Right renal pelvis (tissue), 4 donors: ENCODE measurements at regions not wholly inside any gene's neighbourhood (a gene's known extent, or its start where the extent isn't known, plus 50 kb on each side); places are given as distances from the start of the nearest gene placed in this dataset.
"Not testable (repeated sequence)": the region's sequence is repeated elsewhere in the genome, so short reads cannot be mapped to it uniquely, and the experiment has no call there.

Source experiments
- DNase-seq, 4 donors: peaks; one replicate each; pipeline ENCODE4 v3.0.0-alpha.2; 2013; ENCODE audit warnings: low read depth in 4 of 4, low spot score in 3 of 4, missing footprints in 1 of 4

DNA sequence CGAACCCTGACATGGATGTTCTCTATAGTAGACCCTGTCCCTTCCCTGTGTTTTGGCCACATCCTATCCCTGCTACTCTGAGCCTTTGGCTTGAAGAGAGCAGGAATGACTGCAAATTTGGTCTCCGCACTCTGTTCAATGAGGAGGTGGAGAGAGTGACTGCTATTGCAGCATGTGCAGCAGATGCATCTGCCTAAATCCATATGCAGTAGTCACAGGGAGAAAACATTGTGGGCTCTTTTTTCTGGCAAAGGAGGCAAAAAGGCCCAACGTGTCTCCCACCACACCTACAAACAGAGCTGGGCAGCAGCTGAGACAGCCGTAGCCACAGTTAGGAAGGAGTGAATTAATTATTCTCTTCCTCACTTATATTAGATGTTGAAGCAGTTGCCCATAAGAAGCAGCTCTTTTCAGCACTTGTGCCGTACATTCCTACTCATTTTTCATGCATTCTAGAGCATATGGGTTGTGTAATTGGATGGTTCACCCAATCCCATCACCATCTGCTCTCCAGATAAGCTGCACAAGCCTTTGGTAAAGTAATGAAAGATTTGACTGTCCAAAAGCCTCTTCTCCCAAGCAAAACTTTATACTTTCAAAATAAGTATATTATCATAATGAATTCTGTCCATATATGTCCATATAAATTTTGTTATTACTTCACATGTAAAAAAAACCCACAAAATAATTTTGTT, 147.9 kb upstream of the FAM47A start:
- no peak for DNase-seq

DNA sequence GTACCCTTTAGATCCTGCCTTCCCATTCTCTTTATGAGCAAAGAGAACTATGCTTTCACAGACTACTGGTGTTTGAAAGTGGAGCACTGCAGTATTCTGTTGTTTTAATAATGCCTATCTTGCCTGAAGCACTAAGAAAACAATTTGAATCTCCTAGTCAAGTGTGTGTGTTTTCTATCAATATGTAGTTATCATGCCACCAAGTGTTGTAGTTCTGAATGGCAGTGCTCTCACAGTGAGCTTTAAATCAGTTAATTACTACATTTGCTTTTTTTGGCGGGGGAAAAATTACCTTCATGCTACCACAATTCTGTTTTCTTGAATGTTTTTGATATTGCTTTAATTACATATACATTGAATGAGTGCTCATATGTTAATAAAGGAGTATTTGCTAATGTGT, 143.6 kb upstream of the FAM47A start:
- DNase-seq, result no peak

DNA sequence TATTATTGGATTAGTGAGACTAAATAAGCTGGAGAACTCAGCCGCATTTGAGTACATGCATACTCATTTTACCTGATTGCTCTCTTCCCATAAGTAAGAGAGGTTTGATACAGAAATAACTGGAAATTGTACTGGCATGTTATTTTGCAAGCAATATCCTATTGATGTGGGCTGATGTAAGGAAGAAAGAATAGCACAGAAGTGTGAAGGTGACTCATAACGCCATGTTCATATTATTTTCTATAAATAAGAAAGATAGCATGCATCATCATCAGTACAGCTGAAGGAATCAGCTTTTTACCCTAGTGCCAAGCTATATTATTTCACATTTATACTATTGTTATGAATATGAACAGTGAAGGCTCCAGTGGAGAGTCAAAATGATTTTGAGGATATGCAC, 138.3 kb upstream of the FAM47A start:
- no peak for DNase-seq

DNA sequence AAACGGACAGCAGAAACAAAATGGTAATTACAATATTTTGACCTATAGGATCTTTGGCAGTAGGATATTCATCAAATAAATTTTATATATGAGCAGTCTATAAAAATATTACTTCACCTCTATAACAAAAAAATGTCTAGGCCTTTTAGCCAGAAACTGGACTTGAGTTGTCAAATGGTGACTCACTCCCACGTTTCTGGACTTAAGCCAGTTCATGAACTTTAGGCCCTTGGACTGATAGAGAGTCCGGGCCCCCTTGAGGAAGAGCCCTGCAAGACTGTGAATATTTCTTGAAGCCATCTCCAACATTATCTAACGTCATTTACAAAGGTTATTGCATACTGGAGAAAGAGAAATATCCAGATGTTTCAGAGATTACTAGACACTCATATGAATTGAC, 106.8 kb upstream of the FAM47A start:
- DNase-seq, result no peak

DNA sequence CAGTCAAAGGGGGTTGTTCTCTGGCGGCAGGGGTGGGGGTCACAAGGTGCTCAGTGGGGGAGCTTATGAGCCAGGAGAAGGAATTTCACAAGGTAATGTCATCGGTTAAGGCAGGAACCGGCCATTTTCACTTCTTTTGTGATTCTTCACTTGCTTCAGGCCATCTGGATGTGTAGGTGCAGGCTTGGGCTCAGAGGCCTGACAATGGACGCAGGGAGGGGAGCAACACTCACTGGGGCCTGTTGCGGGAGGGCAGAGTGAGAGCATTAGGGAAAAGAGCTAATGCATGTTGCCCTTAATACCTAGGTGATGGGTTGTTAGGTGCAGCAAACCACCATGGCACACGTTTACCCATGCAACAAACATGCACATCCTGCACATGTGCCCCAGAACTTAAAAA, 98.0 kb upstream of the FAM47A start:
- DNase-seq, result not testable (repeated sequence)

DNA sequence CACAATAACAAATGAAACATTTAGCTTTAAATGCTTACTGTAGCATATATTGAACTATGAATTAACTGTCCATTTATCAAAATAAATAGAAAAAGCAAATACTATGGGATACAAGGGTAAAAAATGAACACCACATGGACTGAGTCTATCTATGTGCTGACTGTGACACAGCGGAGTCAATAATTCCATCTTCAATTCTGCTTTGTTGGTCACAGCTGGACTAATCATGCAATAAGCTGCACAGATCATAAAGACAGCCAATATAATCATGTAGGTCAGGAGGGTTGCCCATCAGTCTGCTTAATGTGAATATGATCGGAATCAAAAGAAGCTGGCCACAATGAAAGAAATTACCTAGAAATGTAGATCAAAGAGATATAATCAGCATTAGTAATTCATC, 95.7 kb upstream of the FAM47A start:
- no peak for DNase-seq

DNA sequence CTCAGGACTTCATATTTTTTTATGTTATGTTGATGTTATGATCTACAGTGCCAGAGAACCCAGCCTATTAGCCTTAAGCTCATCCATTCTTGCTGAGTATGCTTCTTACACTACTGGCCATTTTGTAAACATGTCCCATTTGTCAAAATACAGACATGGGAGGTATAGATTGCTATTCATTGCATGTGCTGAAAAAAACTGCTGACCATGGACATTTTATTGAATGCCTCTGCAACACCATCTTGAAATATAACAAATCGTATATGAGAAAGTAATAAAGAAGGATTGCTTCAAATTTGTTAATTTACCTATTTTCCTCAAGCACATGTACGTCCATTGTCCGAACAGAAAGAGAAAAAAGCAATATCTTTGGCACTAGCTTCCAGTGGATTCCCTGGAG, 91.5 kb upstream of the FAM47A start:
- DNase-seq, result no peak

DNA sequence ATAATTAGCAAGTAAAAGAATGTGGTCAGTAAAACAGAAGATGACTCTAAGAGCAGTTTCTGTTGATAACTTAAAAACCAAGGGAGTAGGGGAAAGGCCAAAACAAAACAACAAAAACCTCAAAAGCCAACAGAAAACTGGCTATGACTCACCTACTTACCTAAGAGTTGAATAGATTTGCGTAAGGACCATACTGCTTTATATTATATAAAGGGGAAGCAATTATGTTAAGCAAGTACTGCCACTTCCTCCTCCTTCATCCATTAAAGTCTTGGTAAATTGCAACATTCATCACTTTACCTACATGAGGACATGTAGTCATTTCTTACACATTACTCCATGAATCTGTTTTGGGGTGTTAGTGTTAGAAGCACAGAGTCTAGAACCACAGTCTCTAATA, 85.9 kb upstream of the FAM47A start:
- no peak for DNase-seq

DNA sequence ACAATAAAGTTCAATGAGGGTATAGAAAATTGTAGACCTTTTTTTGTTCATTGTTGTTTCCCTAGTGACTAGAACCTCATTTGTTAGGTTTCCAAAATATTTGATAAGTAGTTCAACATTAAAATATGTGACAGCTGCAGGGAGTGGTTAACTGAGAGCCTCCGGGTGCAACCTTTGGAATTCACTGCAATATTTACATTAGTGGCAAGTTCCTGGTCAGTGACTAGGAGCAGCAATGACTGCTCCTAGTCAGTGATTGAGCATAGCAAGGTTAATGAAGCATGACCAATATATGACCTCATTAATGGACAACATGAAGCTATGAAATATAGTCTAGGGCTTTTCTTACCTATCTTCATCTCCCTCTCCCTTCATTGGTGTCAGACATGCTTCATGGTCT, 65.8 kb upstream of the FAM47A start:
- no peak for DNase-seq
